Activated B cell treated with CpG ODN at 0.5 μM for 24 hours (primary cell): ENCODE measurements at regions not wholly inside any gene's neighbourhood (a gene's known extent, or its start where the extent isn't known, plus 50 kb on each side); places are given as distances from the start of the nearest gene placed in this dataset.
A peak's percentile ranks its signal among the peaks of the same experiment; 100 is the strongest.

Experiments used
- ATAC-seq: fragments of 200-7000 bp; cut with Tn5 transposase; one replicate; pipeline ENCODE4 v1.10.0; 2021; ENCODE audit warnings: low read depth, mild to moderate bottlenecking, moderate library complexity
- CTCF ChIA-PET: fragments of 350-600 bp; sonication (Branson Sonifier 250); formaldehyde crosslinking; loops from one replicate; lab custom pipeline; 2021; ENCODE audit warnings: antibody characterized with exemption; lab: Charles Lee
- POLR2A ChIA-PET: fragments of 350-600 bp; sonication (Branson Sonifier 250); formaldehyde crosslinking; loops from one replicate; lab custom pipeline; 2021; ENCODE audit warnings: antibody characterized with exemption; lab: Charles Lee
- DNase-seq: peaks from one replicate; pipeline ENCODE4 v3.0.0; 2022
- H3K27ac Mint-ChIP-seq: one replicate; pipeline ENCODE4 v1.8.0; 2020; ENCODE audit warnings: mixed read lengths
- H3K27me3 Mint-ChIP-seq: one replicate; pipeline ENCODE4 v1.8.0; 2021; ENCODE audit warnings: mixed read lengths
- H3K36me3 Mint-ChIP-seq: one replicate; pipeline ENCODE4 v1.8.0; 2021; ENCODE audit warnings: low read depth, mixed read lengths
- H3K4me1 Mint-ChIP-seq: one replicate; pipeline ENCODE4 v1.8.0; 2021; ENCODE audit warnings: mixed read lengths
- H3K4me3 Mint-ChIP-seq: one replicate; pipeline ENCODE4 v1.8.0; 2020; ENCODE audit warnings: mild to moderate bottlenecking, mixed read lengths
- H3K9me3 Mint-ChIP-seq: one replicate; pipeline ENCODE4 v1.8.0; 2020; ENCODE audit warnings: mixed read lengths
- CTCF ChIP-seq: fragments of 200-600 bp; IDR thresholded peaks from one replicate; pipeline ENCODE4 v1.8.0; 2022; ENCODE audit warnings: antibody characterized with exemption, mild to moderate bottlenecking
- intact Hi-C: fragments of 100-400 bp; cut with micrococcal nuclease; formaldehyde crosslinking; loops from one replicate; pipeline ENCODE4 v1.15.1; 2024

- H3K27ac Mint-ChIP-seq = peak overlapping the region; percentile 73
- H3K4me3 Mint-ChIP-seq = peak overlapping the region; percentile 83
- intact Hi-C loops = loop anchor here (1.0 to 10.0 kb wide), 4 partner anchors 15 to 1997 kb away; partner anchors contain the start of genes CD82 and TTC17
- POLR2A ChIA-PET = interaction anchor here (0.8 to 0.9 kb wide), 2 partner anchors 15 to 16 kb away, joined by 3 to 5 read pairs; no protein-coding TSS in a partner anchor
- DNase-seq (no peak), ATAC-seq (no peak)
- H3K4me1 Mint-ChIP-seq = peaks cover 15% of the 10 kb centered on the region
- H3K9me3 Mint-ChIP-seq = peaks cover 3% of the 10 kb centered on the region
- TF ChIP-seq CTCF = no peak
- no peaks in the 10 kb centered on the region for H3K36me3 Mint-ChIP-seq
- CTCF ChIA-PET = interaction anchor here (1.1 kb wide), 1 partner anchor 15 kb away, joined by 3 read pairs; no protein-coding TSS in a partner anchor
- H3K27me3 Mint-ChIP-seq = peaks cover 5% of the 10 kb centered on the region
These were observed 69.5 kb upstream of the SYT13 start for GRCh38 chr11:45355706-45356041.

- POLR2A ChIA-PET = interaction anchor here (0.8 to 0.9 kb wide), 2 partner anchors 15 to 16 kb away, joined by 3 to 5 read pairs; no protein-coding TSS in a partner anchor
These were observed 69.0 kb upstream of the SYT13 start for GRCh38 chr11:45354976-45355705.

GRCh38 chr11:45348729-45349128, 62.6 kb upstream of the SYT13 start:
- H3K4me1 Mint-ChIP-seq = no peaks in the 10 kb centered on the region
- peaks cover 9% of the 10 kb centered on the region for H3K27me3 Mint-ChIP-seq
- ChIA-PET CTCF (interaction anchor here (1.3 kb wide), 1 partner anchor 246 kb away, joined by 3 read pairs; no protein-coding TSS in a partner anchor), POLR2A (no interaction called here)
- H3K27ac Mint-ChIP-seq = no peak overlapping the region
- DNase-seq (no peak), ATAC-seq (no peak)
- no peaks in the 10 kb centered on the region for H3K36me3 Mint-ChIP-seq
- no peaks in the 10 kb centered on the region for H3K9me3 Mint-ChIP-seq
- intact Hi-C loops = no loop called here
- no peak for TF ChIP-seq CTCF
- no peak overlapping the region for H3K4me3 Mint-ChIP-seq

More at GRCh38 chr11:45354976-45355705, 69.0 kb upstream of the SYT13 start:
- peaks cover 3% of the 10 kb centered on the region for H3K9me3 Mint-ChIP-seq
- peak overlapping the region; percentile 83 for H3K4me3 Mint-ChIP-seq
- H3K27ac Mint-ChIP-seq = peak overlapping the region; percentile 73
- no peaks in the 10 kb centered on the region for H3K36me3 Mint-ChIP-seq
- CTCF ChIA-PET = interaction anchor here (1.1 kb wide), 1 partner anchor 14 kb away, joined by 3 read pairs; no protein-coding TSS in a partner anchor
- intact Hi-C loops = loop anchor here (1.0 to 10.0 kb wide), 4 partner anchors 15 to 1996 kb away; partner anchors contain the start of genes CD82 and TTC17
- TF ChIP-seq CTCF = no peak
- peaks cover 5% of the 10 kb centered on the region for H3K27me3 Mint-ChIP-seq
- DNase-seq = peak; percentile 77
- H3K4me1 Mint-ChIP-seq = peaks cover 15% of the 10 kb centered on the region
- peak; percentile 95 for ATAC-seq

GRCh38 chr11:45347348-45348082, 61.4 kb upstream of the SYT13 start:
- H3K9me3 Mint-ChIP-seq = no peaks in the 10 kb centered on the region
- ChIA-PET POLR2A (no interaction called here), CTCF (interaction anchor here (1.3 kb wide), 1 partner anchor 245 kb away, joined by 3 read pairs; no protein-coding TSS in a partner anchor)
- intact Hi-C loops = no loop called here
- no peak overlapping the region for H3K4me3 Mint-ChIP-seq
- no peak overlapping the region for H3K27ac Mint-ChIP-seq
- no peaks in the 10 kb centered on the region for H3K4me1 Mint-ChIP-seq
- TF ChIP-seq CTCF = no peak
- H3K36me3 Mint-ChIP-seq = no peaks in the 10 kb centered on the region
- peaks cover 16% of the 10 kb centered on the region for H3K27me3 Mint-ChIP-seq
- no peak for ATAC-seq
- no peak for DNase-seq

- peaks cover 14% of the 10 kb centered on the region for H3K27me3 Mint-ChIP-seq
- intact Hi-C loops = no loop called here
These were observed 59.4 kb upstream of the SYT13 start for GRCh38 chr11:45345491-45345890.

More at GRCh38 chr11:45345491-45345890, 59.4 kb upstream of the SYT13 start:
- Mint-ChIP-seq H3K9me3 (no peaks in the 10 kb centered on the region), H3K4me3 (no peak overlapping the region), H3K36me3 (no peaks in the 10 kb centered on the region), H3K4me1 (peaks cover 3% of the 10 kb centered on the region), H3K27ac (no peak overlapping the region)
- ChIA-PET POLR2A (no interaction called here), CTCF (no interaction called here)
- ATAC-seq (no peak), DNase-seq (no peak)
- TF ChIP-seq CTCF = no peak
